Tibial nerve (tissue), 4 donors: ENCODE measurements at regions not wholly inside any gene's neighbourhood (a gene's known extent, or its start where the extent isn't known, plus 50 kb on each side); places are given as distances from the start of the nearest gene placed in this dataset.

ENCODE experiments used
- DNase-seq, 2 donors: peaks; one replicate each; pipeline ENCODE4 v3.0.0-alpha.2; 2019; ENCODE audit warnings: low spot score in 2 of 2
- H3K27ac ChIP-seq, 4 donors: fragments of 200-600 bp; sonication (generic) in 3 of 4; one replicate each; pipeline ENCODE4 v1.5.1; 2017 to 2019; ENCODE audit warnings: mild to moderate bottlenecking in 1 of 4
- H3K27me3 ChIP-seq, 2 donors: fragments of 200-600 bp; sonication (generic) in 1 of 2; one replicate each; pipeline versions ENCODE4 v1.5.1 to v1.6.0; 2017 to 2019
- H3K36me3 ChIP-seq, 3 donors: fragments of 200-600 bp; sonication (generic); one replicate each; pipeline ENCODE4 v1.5.1; 2018 to 2019
- H3K4me1 ChIP-seq, 4 donors: fragments of 200-600 bp; sonication (generic) in 3 of 4; one replicate each; pipeline ENCODE4 v1.5.1; 2017 to 2019
- H3K4me3 ChIP-seq, 4 donors: fragments of 200-600 bp; sonication (generic) in 3 of 4; one replicate each; pipeline ENCODE4 v1.5.1; 2017 to 2019; ENCODE audit warnings: mild to moderate bottlenecking in 1 of 4, moderate library complexity in 1 of 4
- H3K9me3 ChIP-seq, 4 donors: fragments of 200-600 bp; sonication (generic) in 3 of 4; one replicate each; pipeline ENCODE4 v1.5.1; 2017 to 2019
- CTCF ChIP-seq, 5 experiments: fragments of 200-600 bp in 3 of 5; fragments of 450-650 bp in 2 of 5; sonication (generic) in 3 of 5; IDR thresholded peaks; one replicate each; pipeline ENCODE4 v1.5.1; 2016 to 2019; ENCODE audit warnings: antibody characterized with exemption in 5 of 5, mild to moderate bottlenecking in 3 of 5, moderate library complexity in 2 of 5
- EP300 ChIP-seq, 2 donors: sonication (generic); formaldehyde crosslinking; IDR thresholded peaks; one replicate each; pipeline ENCODE4 v1.6.1; 2017; ENCODE audit warnings: antibody characterized with exemption in 2 of 2, mild to moderate bottlenecking in 1 of 2
- POLR2A ChIP-seq, 2 donors: fragments of 450-650 bp; IDR thresholded peaks; one replicate each; pipeline ENCODE4 v1.6.1; 2017; ENCODE audit warnings: antibody characterized with exemption in 2 of 2, mild to moderate bottlenecking in 2 of 2, moderate library complexity in 2 of 2
- WGBS, 2 donors: methylation state at CpG; one replicate each; pipeline ENCODE4 v1.1.5; 2018; 5-methylcytosine and 5-hydroxymethylcytosine counted together

DNA sequence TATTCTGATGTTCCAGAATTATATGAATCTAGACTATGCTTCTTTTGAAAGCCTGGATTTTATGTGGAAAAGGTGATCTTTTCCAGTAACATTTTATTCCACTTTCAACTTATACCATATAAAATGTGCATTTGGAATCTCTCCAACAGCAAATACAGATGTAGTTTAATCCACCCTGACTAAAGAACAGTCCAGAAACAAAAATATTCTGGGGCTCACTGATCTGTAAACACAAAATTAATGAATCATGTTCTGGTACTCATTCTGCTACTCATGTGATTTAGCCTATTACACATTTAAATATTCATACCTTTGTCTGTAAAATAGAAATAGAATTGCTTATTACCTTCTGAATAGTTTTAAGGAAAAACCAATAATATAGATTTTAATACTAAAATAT lies 125.8 kb downstream of the ARRDC3 start:
- no peaks in the 10 kb centered on the region for H3K36me3 ChIP-seq
- DNase-seq, result no peak
- no peak overlapping the region for H3K27ac ChIP-seq
- no peaks in the 10 kb centered on the region for H3K9me3 ChIP-seq
- no peaks in the 10 kb centered on the region for H3K4me1 ChIP-seq
- TF ChIP-seq CTCF (IDR thresholded peaks at IDR 0.05), result no peak
- no peak for TF ChIP-seq EP300 (IDR thresholded peaks at IDR 0.05)
- TF ChIP-seq POLR2A (IDR thresholded peaks at IDR 0.05), result no peak
- H3K27me3 ChIP-seq, result no peaks in the 10 kb centered on the region
- H3K4me3 ChIP-seq, result no peak overlapping the region

GRCh38 chr5:91256142-91256524 lies 127.0 kb downstream of the ARRDC3 start:
- H3K27ac ChIP-seq, result no peak overlapping the region
- H3K9me3 ChIP-seq, result no peaks in the 10 kb centered on the region
- WGBS, 2 donors, result 93 to 97% methylated on average over 7 of the region's 7 CpGs
- H3K4me3 ChIP-seq, result no peak overlapping the region
- H3K36me3 ChIP-seq, result no peaks in the 10 kb centered on the region
- H3K27me3 ChIP-seq, result no peaks in the 10 kb centered on the region
- DNase-seq, result no peak
- TF ChIP-seq EP300 (IDR thresholded peaks at IDR 0.05) (no peak), CTCF (IDR thresholded peaks at IDR 0.05) (no peak), POLR2A (IDR thresholded peaks at IDR 0.05) (no peak)
- H3K4me1 ChIP-seq, result no peaks in the 10 kb centered on the region

- no peak overlapping the region for H3K27ac ChIP-seq
- H3K36me3 ChIP-seq, result no peaks in the 10 kb centered on the region
- no peaks in the 10 kb centered on the region for H3K4me1 ChIP-seq
- peaks cover 0 to 4% (median 0%) of the 10 kb centered on the region in 4 donors for H3K9me3 ChIP-seq
- no peaks in the 10 kb centered on the region for H3K27me3 ChIP-seq
- TF ChIP-seq CTCF (IDR thresholded peaks at IDR 0.05) (no peak), POLR2A (IDR thresholded peaks at IDR 0.05) (no peak), EP300 (IDR thresholded peaks at IDR 0.05) (no peak)
- H3K4me3 ChIP-seq, result no peak overlapping the region
- no peak for DNase-seq
- 94% methylated on average over 4 of the region's 4 CpGs for WGBS, 2 donors
These were observed 127.5 kb downstream of the ARRDC3 start for GRCh38 chr5:91255396-91256141.

DNA sequence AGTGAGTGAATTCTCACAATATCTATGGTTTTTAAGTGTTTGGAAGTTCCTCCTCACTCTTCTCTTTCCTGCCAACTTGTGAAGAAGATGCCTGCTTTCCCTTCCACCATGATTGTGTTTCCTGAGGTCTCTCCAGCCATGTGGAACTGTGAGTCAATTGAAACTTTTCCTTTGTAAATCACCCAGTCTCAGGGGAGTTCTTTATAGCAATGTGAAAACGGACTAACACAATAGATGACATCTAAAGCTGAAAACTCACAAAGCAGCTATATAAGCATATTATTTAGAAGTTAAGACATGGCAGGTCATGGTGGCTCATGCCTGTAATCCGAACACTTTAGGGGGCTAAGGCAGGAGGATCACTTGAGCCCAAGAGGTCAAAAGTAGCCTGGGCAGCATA lies 130.2 kb downstream of the ARRDC3 start:
- Histone ChIP-seq H3K27me3 (no peaks in the 10 kb centered on the region), H3K27ac (no peak overlapping the region), H3K4me1 (no peaks in the 10 kb centered on the region), H3K4me3 (no peak overlapping the region), H3K36me3 (no peaks in the 10 kb centered on the region), H3K9me3 (peaks cover 0 to 13% (median 0%) of the 10 kb centered on the region in 4 donors)
- no peak for TF ChIP-seq EP300 (IDR thresholded peaks at IDR 0.05)
- TF ChIP-seq POLR2A (IDR thresholded peaks at IDR 0.05), result no peak
- TF ChIP-seq CTCF (IDR thresholded peaks at IDR 0.05), result no peak
- no peak for DNase-seq
- 85 to 91% methylated on average over 2 of the region's 2 CpGs for WGBS, 2 donors

- WGBS, 2 donors, result 83 to 97% methylated on average over 1 of the region's 1 CpG
- Histone ChIP-seq H3K27ac (no peak overlapping the region), H3K36me3 (no peaks in the 10 kb centered on the region), H3K4me3 (no peak overlapping the region), H3K9me3 (peaks cover 0 to 29% (median 5%) of the 10 kb centered on the region in 4 donors), H3K27me3 (no peaks in the 10 kb centered on the region), H3K4me1 (no peaks in the 10 kb centered on the region)
- no peak for DNase-seq
- TF ChIP-seq EP300 (IDR thresholded peaks at IDR 0.05), result no peak
- TF ChIP-seq CTCF (IDR thresholded peaks at IDR 0.05), result no peak
- TF ChIP-seq POLR2A (IDR thresholded peaks at IDR 0.05), result no peak
These were observed 137.2 kb downstream of the ARRDC3 start for GRCh38 chr5:91245871-91246270.
